ENCODE measurements at regions not wholly inside any gene's neighbourhood (a gene's known extent, or its start where the extent isn't known, plus 50 kb on each side); places are given as distances from the start of the nearest gene placed in this dataset.

DNA sequence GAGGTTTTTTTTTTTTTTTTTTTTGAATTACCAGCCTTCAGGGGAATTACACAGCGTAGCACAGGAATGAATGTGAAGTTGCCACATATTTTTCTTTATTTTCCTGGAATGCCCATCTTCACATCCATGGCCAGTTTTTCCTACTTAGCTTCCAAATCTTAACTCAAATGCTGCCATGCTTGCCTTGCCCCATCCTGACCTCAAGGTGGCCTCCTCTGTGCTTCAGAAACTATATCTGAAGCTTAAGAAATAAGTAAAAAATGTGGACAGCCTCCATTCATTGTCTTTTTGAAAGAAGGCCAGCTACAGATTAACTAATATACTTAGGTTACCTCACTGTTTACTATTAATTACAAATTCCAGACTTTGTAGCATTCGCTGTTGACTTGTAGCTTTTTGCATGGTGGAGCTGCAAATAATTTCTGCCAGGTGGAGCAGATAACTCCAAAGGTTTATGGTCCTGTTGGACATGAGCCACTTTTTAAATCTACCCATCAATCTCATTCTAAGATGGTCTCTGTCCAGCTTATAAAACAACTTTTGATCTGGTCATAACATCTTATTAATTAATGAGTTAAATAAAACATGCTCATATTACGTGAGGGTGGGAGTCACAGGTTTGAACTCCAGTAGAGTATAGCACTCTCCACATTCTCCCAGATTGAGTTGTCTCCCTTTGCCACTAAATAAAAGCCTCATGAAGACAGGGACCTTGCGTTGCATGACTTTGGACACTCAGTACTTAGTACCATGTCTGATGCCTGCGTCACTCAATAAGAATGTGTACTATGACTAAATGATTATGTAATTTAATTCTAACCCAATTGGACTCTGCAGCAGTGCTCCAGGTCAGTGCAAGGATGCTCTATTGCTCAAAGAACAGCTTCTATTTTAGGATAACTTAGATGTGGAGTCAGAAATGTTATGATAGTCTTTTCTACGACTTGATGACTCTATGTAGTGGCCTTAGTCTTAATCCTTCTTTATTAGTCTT, 678.6 kb upstream of the CITED2 start:
- no peaks in the 10 kb centered on the region for H3K36me3 Mint-ChIP-seq (ENCODE audit: insufficient read depth, unreplicated experiment)
- H3K4me3 Mint-ChIP-seq (ENCODE audit: unreplicated experiment), result no peak overlapping the region
- DNase-seq (ENCODE audit: unreplicated experiment), result no peak
- peak; percentile 10 for TF ChIP-seq CTCF (IDR thresholded peaks at IDR 0.05; ENCODE audit: unreplicated experiment)
- intact Hi-C loops (cut with micrococcal nuclease), result loop anchor here (5.0 kb wide), 2 partner anchors 76 to 389 kb away; no protein-coding TSS in a partner anchor
- peaks cover 22% of the 10 kb centered on the region for H3K4me1 Mint-ChIP-seq (ENCODE audit: insufficient read depth, unreplicated experiment)
- ChIA-PET CTCF (interaction anchor here (0.6 to 1.9 kb wide), 4 partner anchors 9 to 1497 kb away, joined by 3 to 7 read pairs (median 4); no protein-coding TSS in a partner anchor), POLR2A (interaction anchor here (0.6 to 2.3 kb wide), 9 partner anchors 9 to 868 kb away, joined by 3 to 12 read pairs (median 3); partner anchors contain the start of gene CITED2)
- no peaks in the 10 kb centered on the region for H3K27me3 Mint-ChIP-seq (ENCODE audit: insufficient read depth, unreplicated experiment)
- H3K27ac Mint-ChIP-seq (ENCODE audit: low read depth, unreplicated experiment), result peak overlapping the region; percentile 74
- BruUV-seq (replicated peaks), result no TSS peak
- H3K9me3 Mint-ChIP-seq (ENCODE audit: unreplicated experiment), result no peaks in the 10 kb centered on the region

DNA sequence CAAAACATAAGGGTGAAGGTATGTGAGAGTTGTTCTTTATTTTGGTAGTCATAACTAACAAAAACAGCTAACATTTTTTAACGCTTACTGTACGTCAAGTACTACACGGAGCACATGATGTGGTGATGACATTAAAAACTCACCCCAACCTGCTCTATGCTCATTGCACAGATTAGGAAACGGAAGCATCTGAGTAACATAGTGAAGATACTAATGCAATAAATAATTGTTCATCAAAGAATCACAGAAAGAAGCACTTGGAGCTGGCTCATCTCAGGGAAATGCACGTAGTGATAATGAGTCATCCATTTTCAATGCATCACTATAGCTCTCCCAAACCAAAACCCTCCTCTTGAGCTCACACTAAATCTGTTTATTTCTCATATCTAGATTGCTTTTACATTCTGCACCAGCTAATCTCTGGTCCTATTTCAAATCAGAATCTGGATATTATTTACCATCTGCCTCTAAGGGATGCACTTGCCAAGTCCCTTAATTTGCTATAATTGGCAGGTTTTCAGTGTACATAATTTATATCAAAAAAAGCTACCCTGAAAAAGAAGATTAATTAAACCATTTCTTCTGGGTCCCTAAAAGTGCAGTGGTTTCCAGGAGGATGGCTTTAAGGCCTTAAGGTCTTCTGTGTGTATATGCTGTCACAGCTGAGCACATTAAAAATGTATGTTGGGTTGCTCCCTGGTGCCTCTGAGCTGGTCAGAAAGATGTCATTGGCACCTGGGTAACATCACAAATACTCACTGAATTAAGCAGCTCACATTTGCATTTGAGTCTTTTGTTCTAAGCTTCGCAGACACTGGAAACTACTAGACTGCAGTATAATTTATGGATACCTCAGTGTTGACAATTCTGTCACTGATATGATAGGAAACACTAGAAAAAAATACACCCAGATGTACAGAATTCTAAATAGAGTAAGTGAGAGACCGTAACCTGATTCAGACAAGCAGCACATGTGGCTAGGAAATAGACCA, 677.4 kb upstream of the CITED2 start:
- ChIA-PET CTCF (interaction anchor here (0.6 to 1.9 kb wide), 7 partner anchors 8 to 682 kb away, joined by 3 to 7 read pairs (median 4); no protein-coding TSS in a partner anchor), POLR2A (interaction anchor here (0.6 to 2.4 kb wide), 13 partner anchors 8 to 870 kb away, joined by 3 to 13 read pairs (median 4); partner anchors contain the start of gene CITED2)
- intact Hi-C loops (cut with micrococcal nuclease), result loop anchor here (1.0 to 5.0 kb wide), 4 partner anchors 10 to 677 kb away; partner anchors contain the start of gene CITED2
- Mint-ChIP-seq H3K27me3 (ENCODE audit: insufficient read depth, unreplicated experiment) (no peaks in the 10 kb centered on the region), H3K36me3 (ENCODE audit: insufficient read depth, unreplicated experiment) (no peaks in the 10 kb centered on the region), H3K4me3 (ENCODE audit: unreplicated experiment) (no peak overlapping the region), H3K27ac (ENCODE audit: low read depth, unreplicated experiment) (peak overlapping the region; percentile 74), H3K9me3 (ENCODE audit: unreplicated experiment) (no peaks in the 10 kb centered on the region), H3K4me1 (ENCODE audit: insufficient read depth, unreplicated experiment) (peaks cover 22% of the 10 kb centered on the region)
- BruUV-seq (replicated peaks), result TSS peak; percentile 78
- DNase-seq (ENCODE audit: unreplicated experiment), result peak; percentile 79
- TF ChIP-seq CTCF (IDR thresholded peaks at IDR 0.05; ENCODE audit: unreplicated experiment), result no peak

DNA sequence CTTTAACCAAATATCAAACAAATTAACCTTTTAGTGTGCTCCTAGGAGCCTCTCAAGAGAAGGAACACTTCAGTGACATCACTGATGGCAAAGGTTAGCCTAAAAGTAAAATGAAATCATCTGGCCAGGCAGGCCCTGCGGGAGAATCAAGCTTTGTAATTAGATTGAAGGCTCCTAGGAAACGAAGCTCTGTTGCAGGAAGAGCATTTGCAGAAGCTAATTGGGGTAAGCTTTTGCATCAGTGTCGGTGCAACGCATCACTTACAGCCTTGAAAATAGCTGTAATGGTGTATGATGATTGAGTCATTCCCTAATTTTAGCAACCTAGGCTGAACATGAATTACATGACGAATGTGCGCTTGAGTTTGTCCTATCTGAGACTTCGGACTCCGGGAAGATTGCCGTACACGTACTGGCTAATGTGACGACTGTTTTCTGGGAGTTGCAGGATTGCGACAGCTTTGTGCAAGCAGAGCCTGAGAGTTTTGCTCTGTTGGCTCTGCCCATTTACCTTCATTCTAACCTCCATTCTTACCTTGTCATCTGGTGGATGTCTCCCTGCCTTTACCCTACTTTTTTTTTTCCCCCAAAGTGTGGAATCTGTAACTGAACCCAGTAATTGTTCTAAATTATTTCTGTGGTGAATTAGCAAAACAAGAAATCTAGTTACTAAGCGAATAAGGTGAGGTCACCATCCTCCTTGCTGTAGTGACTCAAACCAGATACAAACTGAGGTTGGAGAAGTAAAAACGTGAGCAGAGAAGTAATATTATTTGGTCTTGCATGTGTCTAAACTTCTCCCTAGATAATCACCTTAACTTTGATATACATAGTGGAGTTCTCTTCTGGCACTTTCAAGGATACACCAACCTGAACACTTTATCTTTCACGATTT, 675.9 kb upstream of the CITED2 start:
- H3K4me1 Mint-ChIP-seq (ENCODE audit: insufficient read depth, unreplicated experiment), result peaks cover 25% of the 10 kb centered on the region
- no peaks in the 10 kb centered on the region for H3K9me3 Mint-ChIP-seq (ENCODE audit: unreplicated experiment)
- no peak overlapping the region for H3K4me3 Mint-ChIP-seq (ENCODE audit: unreplicated experiment)
- BruUV-seq (replicated peaks), result no TSS peak
- DNase-seq (ENCODE audit: unreplicated experiment), result peak; percentile 76
- no peak for TF ChIP-seq CTCF (IDR thresholded peaks at IDR 0.05; ENCODE audit: unreplicated experiment)
- H3K27me3 Mint-ChIP-seq (ENCODE audit: insufficient read depth, unreplicated experiment), result no peaks in the 10 kb centered on the region
- ChIA-PET POLR2A (interaction anchor here (1.4 to 2.4 kb wide), 2 partner anchors 70 to 675 kb away, joined by 6 to 13 read pairs; partner anchors contain the start of gene CITED2), CTCF (interaction anchor here (0.7 kb wide), 1 partner anchor 132 kb away, joined by 3 read pairs; no protein-coding TSS in a partner anchor)
- intact Hi-C loops (cut with micrococcal nuclease), result loop anchor here (2.0 to 5.0 kb wide), 3 partner anchors 73 to 676 kb away; partner anchors contain the start of gene CITED2
- no peaks in the 10 kb centered on the region for H3K36me3 Mint-ChIP-seq (ENCODE audit: insufficient read depth, unreplicated experiment)
- H3K27ac Mint-ChIP-seq (ENCODE audit: low read depth, unreplicated experiment), result peak overlapping the region; percentile 74

All from MCF 10A (cell line).